Upper lobe of left lung (tissue), 4 donors: ENCODE measurements at regions not wholly inside any gene's neighbourhood (a gene's known extent, or its start where the extent isn't known, plus 50 kb on each side); places are given as distances from the start of the nearest gene placed in this dataset.

ENCODE experiments used
- CTCF ChIP-seq, 6 experiments: fragments of 450-650 bp in 4 of 6; fragments of 200-600 bp in 2 of 6; sonication (generic) in 2 of 6; IDR thresholded peaks; one replicate each; pipeline ENCODE4 v1.5.1; 2016 to 2019; ENCODE audit warnings: antibody characterized with exemption in 6 of 6
- POLR2A ChIP-seq, 4 donors: fragments of 450-650 bp; IDR thresholded peaks; one replicate each; pipeline ENCODE4 v1.5.1; 2016 to 2017; ENCODE audit warnings: antibody characterized with exemption in 4 of 4, mild to moderate bottlenecking in 2 of 4
- POLR2AphosphoS5 ChIP-seq, 2 donors: sonication (generic); formaldehyde crosslinking; IDR thresholded peaks; one replicate each; pipeline ENCODE4 v1.5.1; 2017; ENCODE audit warnings: antibody characterized with exemption in 2 of 2

GRCh38 chr20:20977786-20978185 is 128.4 kb downstream of the LINC00237 start:
- TF ChIP-seq CTCF (IDR thresholded peaks at IDR 0.05) = no peak
- no peak for TF ChIP-seq POLR2AphosphoS5 (IDR thresholded peaks at IDR 0.05)
- no peak for TF ChIP-seq POLR2A (IDR thresholded peaks at IDR 0.05)
